ENCODE measurements at regions not wholly inside any gene's neighbourhood (a gene's known extent, or its start where the extent isn't known, plus 50 kb on each side); places are given as distances from the start of the nearest gene placed in this dataset.

GRCh38 chr5:5904113-5904512 lies 474.2 kb downstream of the MED10 start:
- TF ChIP-seq CTCF (IDR thresholded peaks at IDR 0.05) (no peak), POLR2A (IDR thresholded peaks at IDR 0.05) (no peak), EP300 (IDR thresholded peaks at IDR 0.05) (no peak)
